Spleen (tissue), 11 donors: ENCODE measurements at regions not wholly inside any gene's neighbourhood (a gene's known extent, or its start where the extent isn't known, plus 50 kb on each side); places are given as distances from the start of the nearest gene placed in this dataset.

Source experiments
- DNase-seq: peaks from one replicate; pipeline ENCODE4 v3.0.0-alpha.2; 2020
- H3K27ac ChIP-seq, 8 donors: fragments of 200-600 bp; sonication (generic) in 7 of 8; 1 replicate in 4 of 8; 2 replicates in 4 of 8; pipeline versions ENCODE4 v1.5.0 to v1.8.0; 2016 to 2021; ENCODE audit warnings: inconsistent platforms in 4 of 8, mild to moderate bottlenecking in 4 of 8, moderate library complexity in 1 of 8
- H3K27me3 ChIP-seq, 7 donors: fragments of 200-600 bp; sonication (generic) in 6 of 7; replicated peaks in 1 of 7; 1 replicate in 4 of 7; 2 replicates in 3 of 7; pipeline versions ENCODE4 v1.5.0 to v1.8.0; 2016 to 2021; ENCODE audit warnings: inconsistent platforms in 3 of 7, mild to moderate bottlenecking in 1 of 7
- H3K36me3 ChIP-seq, 6 donors: fragments of 200-600 bp; sonication (generic) in 5 of 6; 1 replicate in 4 of 6; 2 replicates in 2 of 6; pipeline versions ENCODE4 v1.5.0 to v1.8.0; 2016 to 2021; ENCODE audit warnings: inconsistent platforms in 2 of 6
- H3K4me1 ChIP-seq, 6 donors: fragments of 200-600 bp; sonication (generic) in 5 of 6; 1 replicate in 3 of 6; 2 replicates in 3 of 6; pipeline versions ENCODE4 v1.5.0 to v1.8.0; 2016 to 2021; ENCODE audit warnings: inconsistent platforms in 3 of 6
- H3K4me3 ChIP-seq, 8 donors: fragments of 200-600 bp; sonication (generic) in 7 of 8; 1 replicate in 4 of 8; 2 replicates in 4 of 8; pipeline versions ENCODE4 v1.5.0 to v1.8.0; 2016 to 2021; ENCODE audit warnings: inconsistent platforms in 4 of 8, mild to moderate bottlenecking in 4 of 8, moderate library complexity in 2 of 8
- H3K9me3 ChIP-seq, 8 donors: fragments of 200-600 bp; sonication (generic) in 7 of 8; 1 replicate in 4 of 8; 2 replicates in 4 of 8; pipeline versions ENCODE4 v1.5.0 to v1.8.0; 2016 to 2021; ENCODE audit warnings: inconsistent platforms in 4 of 8
- CTCF ChIP-seq, 11 experiments: fragments of 200-600 bp in 7 of 11; fragments of 450-650 bp in 4 of 11; sonication (generic) in 4 of 11; IDR thresholded peaks in 8 of 11; conservative IDR thresholded peaks in 3 of 11; 1 replicate in 7 of 11; 2 replicates in 4 of 11; pipeline versions ENCODE4 v1.4.0 to v1.8.0; 2016 to 2021; ENCODE audit warnings: antibody characterized with exemption in 11 of 11, inconsistent platforms in 4 of 11, mild to moderate bottlenecking in 1 of 11
- POLR2A ChIP-seq, 3 donors: fragments of 450-650 bp; IDR thresholded peaks; one replicate each; pipeline ENCODE4 v1.5.1; 2017; ENCODE audit warnings: antibody characterized with exemption in 3 of 3, mild to moderate bottlenecking in 1 of 3
- POLR2AphosphoS5 ChIP-seq, 3 donors: sonication (generic); formaldehyde crosslinking; IDR thresholded peaks; one replicate each; pipeline ENCODE4 v1.5.1; 2017; ENCODE audit warnings: antibody characterized with exemption in 3 of 3
- WGBS, 5 donors: extraction: QIAGEN DNeasy Blood & Tissue Kit in 3 of 5; methylation state at CpG; one replicate each; pipeline versions ENCODE4 v1.1.5 to v1.1.7; 2013 to 2018; 5-methylcytosine and 5-hydroxymethylcytosine counted together
- intact Hi-C: fragments of 100-400 bp; cut with DNase I; formaldehyde crosslinking; loops from one replicate; pipeline ENCODE4 v1.15.0; 2023; ENCODE audit warnings: low total_unique reads
- donor health status: healthy with polysubstance abuse.
- donor health status: DM: no; HTN: no; CAD: no; lungs with moderate emphysema.
- donor health status: DM: no; HTN: no; CAD: no.
- donor health status: Bipolar disorder and iron deficiency.
- donor health status: healthy.
- donor health status: DM: no; HTN: no; CAD: no.
- donor health status: DM: yes; HTN: yes; CAD: no.

GRCh38 chr10:3529691-3530090 lies 255.3 kb downstream of the KLF6 start:
- H3K27me3 ChIP-seq: no peaks in the 10 kb centered on the region
- WGBS, 5 donors: 91 to 96% (median 91%) methylated on average over 11 of the region's 11 CpGs
- H3K4me1 ChIP-seq: no peaks in the 10 kb centered on the region
- intact Hi-C loops: no loop called here
- no peak overlapping the region for H3K4me3 ChIP-seq
- TF ChIP-seq CTCF (IDR thresholded peaks at IDR 0.05 in 8 of 11, conservative IDR thresholded peaks at IDR 0.05 in 3 of 11) (no peak), POLR2AphosphoS5 (IDR thresholded peaks at IDR 0.05) (no peak), POLR2A (IDR thresholded peaks at IDR 0.05) (no peak)
- H3K27ac ChIP-seq: no peak overlapping the region
- H3K9me3 ChIP-seq: no peaks in the 10 kb centered on the region
- no peaks in the 10 kb centered on the region for H3K36me3 ChIP-seq
- DNase-seq: no peak

- no peaks in the 10 kb centered on the region for H3K27me3 ChIP-seq
- WGBS, 5 donors: 79 to 92% (median 85%) methylated on average over 10 of the region's 10 CpGs
- no peak for DNase-seq
- H3K9me3 ChIP-seq: no peaks in the 10 kb centered on the region
- no peak overlapping the region for H3K27ac ChIP-seq
- TF ChIP-seq POLR2AphosphoS5 (IDR thresholded peaks at IDR 0.05) (no peak), CTCF (IDR thresholded peaks at IDR 0.05 in 8 of 11, conservative IDR thresholded peaks at IDR 0.05 in 3 of 11) (no peak), POLR2A (IDR thresholded peaks at IDR 0.05) (no peak)
- no peaks in the 10 kb centered on the region for H3K36me3 ChIP-seq
- no peak overlapping the region for H3K4me3 ChIP-seq
- no peaks in the 10 kb centered on the region for H3K4me1 ChIP-seq
- intact Hi-C loops: no loop called here
These were observed 256.1 kb downstream of the KLF6 start for GRCh38 chr10:3528823-3529403.

- no peak overlapping the region for H3K27ac ChIP-seq
- H3K4me1 ChIP-seq: no peaks in the 10 kb centered on the region
- H3K36me3 ChIP-seq: no peaks in the 10 kb centered on the region
- DNase-seq: no peak
- H3K4me3 ChIP-seq: no peak overlapping the region
- intact Hi-C loops: no loop called here
- TF ChIP-seq POLR2AphosphoS5 (IDR thresholded peaks at IDR 0.05) (no peak), POLR2A (IDR thresholded peaks at IDR 0.05) (no peak), CTCF (IDR thresholded peaks at IDR 0.05 in 8 of 11, conservative IDR thresholded peaks at IDR 0.05 in 3 of 11) (no peak)
- no peaks in the 10 kb centered on the region for H3K9me3 ChIP-seq
- no peaks in the 10 kb centered on the region for H3K27me3 ChIP-seq
- WGBS, 5 donors: 80 to 89% (median 86%) methylated on average over 3 of the region's 3 CpGs
These were observed 256.7 kb downstream of the KLF6 start for GRCh38 chr10:3528271-3528670.

GRCh38 chr10:3527869-3528268 lies 257.1 kb downstream of the KLF6 start:
- intact Hi-C loops: no loop called here
- WGBS, 5 donors: 83 to 97% (median 91%) methylated on average over 5 of the region's 5 CpGs
- H3K4me1 ChIP-seq: no peaks in the 10 kb centered on the region
- H3K36me3 ChIP-seq: no peaks in the 10 kb centered on the region
- no peak for TF ChIP-seq CTCF (IDR thresholded peaks at IDR 0.05 in 8 of 11, conservative IDR thresholded peaks at IDR 0.05 in 3 of 11)
- TF ChIP-seq POLR2A (IDR thresholded peaks at IDR 0.05): no peak
- H3K4me3 ChIP-seq: no peak overlapping the region
- no peak for DNase-seq
- no peak overlapping the region for H3K27ac ChIP-seq
- H3K27me3 ChIP-seq: no peaks in the 10 kb centered on the region
- H3K9me3 ChIP-seq: no peaks in the 10 kb centered on the region
